H1 (cell line): ENCODE measurements at regions not wholly inside any gene's neighbourhood (a gene's known extent, or its start where the extent isn't known, plus 50 kb on each side); places are given as distances from the start of the nearest gene placed in this dataset.

Experiments
- ASH2L ChIP-seq: fragments of 200-600, 300-600 bp; sonication (generic); IDR thresholded peaks from one replicate; pipeline ENCODE4 v1.7.1; 2017; ENCODE audit warnings: low read length
- CHD2 ChIP-seq: IDR thresholded peaks from 2 replicates; pipeline ENCODE4 v1.6.1; 2012; ENCODE audit warnings: low read length, improper control_type of control experiment
- CTCF ChIP-seq, 3 experiments: IDR thresholded peaks; 1 replicate in 2 of 3; 2 replicates in 1 of 3; pipeline versions ENCODE4 v1.5.1 to v1.6.1; 2011; ENCODE audit warnings: low read length in 3 of 3, mild to moderate bottlenecking in 3 of 3, inconsistent platforms in 2 of 3, low read depth in 1 of 3, moderate library complexity in 1 of 3; ENCODE audit not compliant: insufficient read depth in 1 of 3; ENCODE audit errors: control extremely low read depth in 1 of 3
- EP300 ChIP-seq, 2 experiments: IDR thresholded peaks; 1 replicate in 1 of 2; 2 replicates in 1 of 2; pipeline ENCODE4 v1.6.1; 2011 to 2012; ENCODE audit warnings: low read depth in 2 of 2, low read length in 2 of 2, mild to moderate bottlenecking in 2 of 2, borderline replicate concordance in 1 of 2, inconsistent platforms in 1 of 2, moderate library complexity in 1 of 2
- EZH2 ChIP-seq: fragments of 200-600 bp; sonication (generic); IDR thresholded peaks from 2 replicates; pipeline ENCODE4 v1.7.1; 2012; ENCODE audit warnings: low read depth, mild to moderate bottlenecking, moderate library complexity, low read length, inconsistent platforms; ENCODE audit not compliant: severe bottlenecking
- MAX ChIP-seq: IDR thresholded peaks from 2 replicates; pipeline ENCODE4 v1.6.1; 2012; ENCODE audit warnings: inconsistent platforms
- PHF8 ChIP-seq: fragments of 200-600 bp; sonication (generic); conservative IDR thresholded peaks from 2 replicates; pipeline ENCODE4 v1.7.1; 2012; ENCODE audit warnings: low read depth, mild to moderate bottlenecking, inconsistent platforms, low read length, moderate library complexity
- RBBP5 ChIP-seq: IDR thresholded peaks from 2 replicates; pipeline ENCODE4 v1.7.1; 2012; ENCODE audit warnings: low read depth, mild to moderate bottlenecking, inconsistent platforms, low read length, moderate library complexity, borderline replicate concordance
- SAP30 ChIP-seq: fragments of 300-600 bp; sonication (generic); IDR thresholded peaks from 2 replicates; pipeline ENCODE4 v1.7.1; 2012; ENCODE audit warnings: low read length, moderate library complexity, mild to moderate bottlenecking, inconsistent platforms; ENCODE audit not compliant: insufficient read depth, insufficient replicate concordance
- TBP ChIP-seq: IDR thresholded peaks from 2 replicates; pipeline ENCODE4 v1.6.1; 2011; ENCODE audit warnings: low read depth, low read length, improper control_type of control experiment

DNA sequence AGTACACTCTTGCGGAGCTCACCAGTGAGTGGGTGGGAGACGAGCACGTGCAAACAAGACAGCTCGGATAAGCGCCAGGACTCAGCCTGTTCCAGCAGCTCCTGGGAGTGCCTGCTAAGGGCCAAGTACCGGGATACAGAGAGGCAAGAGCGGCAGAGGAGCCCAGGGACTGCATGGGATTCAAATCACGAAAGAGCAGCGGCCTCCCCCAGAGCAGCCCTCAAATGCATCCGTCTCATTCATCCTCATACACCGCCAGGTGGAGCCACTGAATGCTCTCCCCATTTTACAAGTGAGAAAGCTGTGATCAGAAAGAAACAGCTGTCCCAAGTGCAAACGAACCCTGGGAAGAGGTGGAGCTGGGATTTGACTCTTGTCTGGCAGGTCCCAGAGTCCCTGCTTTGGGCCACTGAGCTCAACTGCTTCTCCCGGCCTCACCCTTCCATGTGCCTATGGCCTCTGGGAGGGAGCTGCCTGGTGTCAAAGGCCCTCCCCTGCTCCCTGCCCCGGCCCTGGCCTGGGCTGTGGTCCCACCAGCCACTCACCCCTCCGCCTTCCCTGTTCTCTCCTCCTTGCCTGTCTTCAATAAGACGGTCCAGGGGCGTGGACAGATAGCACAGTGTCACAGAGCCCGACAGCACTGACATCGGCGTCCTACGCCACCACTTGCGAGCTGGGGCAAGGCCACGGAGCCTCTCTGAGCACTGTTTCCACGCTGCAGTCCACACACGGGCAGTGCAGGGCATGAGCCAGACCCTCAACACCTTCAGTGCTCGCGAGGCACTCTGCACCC is 72.8 kb upstream of the TAF1B start:
- TF ChIP-seq EP300 (IDR thresholded peaks at IDR 0.05; ENCODE audit: borderline replicate concordance in 1 of 2, low read depth in 2 of 2, low read length in 2 of 2) (no peak), RBBP5 (no peak), CTCF (IDR thresholded peaks at IDR 0.05; ENCODE audit: control extremely low read depth in 1 of 3, insufficient read depth in 1 of 3, low read depth in 1 of 3, low read length in 3 of 3) (peak in 2 of 3 experiments; percentile 85 to 88; a peak in 3 of 4 replicates), SAP30 (no peak), TBP (no peak), CHD2 (no peak), MAX (peak; percentile 41), EZH2 (no peak), ASH2L (no peak), PHF8 (no peak)
